ENCODE measurements at regions not wholly inside any gene's neighbourhood (a gene's known extent, or its start where the extent isn't known, plus 50 kb on each side); places are given as distances from the start of the nearest gene placed in this dataset.

DNA sequence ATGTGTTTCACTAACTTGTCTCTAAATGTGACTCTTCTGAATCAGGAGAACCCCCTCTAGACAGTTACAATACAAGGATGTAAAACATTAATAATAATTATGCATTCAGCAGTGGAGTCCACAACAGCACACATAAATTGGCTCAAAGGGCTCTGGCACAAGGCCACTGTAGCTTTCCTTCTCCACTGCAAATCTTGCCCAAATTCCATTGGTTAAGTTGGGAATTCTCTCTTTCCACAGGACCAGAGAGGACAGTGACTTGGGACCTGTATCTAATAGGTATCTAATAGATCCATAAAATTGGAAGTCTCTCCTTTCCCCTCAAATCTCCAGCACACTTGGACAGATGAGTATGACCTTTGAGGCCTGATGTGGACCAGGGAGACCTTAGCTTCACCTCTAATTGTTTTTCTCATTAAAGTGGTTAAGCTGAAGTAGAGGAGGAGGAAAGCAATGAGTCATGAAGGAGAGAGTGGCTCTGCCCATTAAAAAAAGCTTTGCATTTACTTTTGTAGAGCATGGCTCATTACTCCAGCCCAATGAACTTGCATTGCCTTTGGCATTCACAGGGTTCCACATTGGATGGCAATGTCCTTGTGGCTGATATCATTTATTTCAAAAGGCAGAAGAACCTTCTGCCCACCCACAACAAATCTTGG is 72.3 kb upstream of the SH3RF1 start:
- Histone ChIP-seq H3K36me3 (no peaks in the 10 kb centered on the region), H3K27ac (no peak overlapping the region), H3K9me3 (no peaks in the 10 kb centered on the region), H3K4me3 (no peak overlapping the region), H3K27me3 (no peaks in the 10 kb centered on the region), H3K4me1 (no peaks in the 10 kb centered on the region)
- in situ Hi-C loops (cut with MboI; ENCODE audit: low pct_ligation_motif_present in 1 of 4, low pct_unique_long_range_greater_than_20kb in 1 of 4, low sequenced_read_pairs in 3 of 4) (no loop called here), intact Hi-C loops (cut with DNase I; ENCODE audit: low total_unique reads) (no loop called here)
- DNase-seq, result no peak
- TF ChIP-seq EP300 (IDR thresholded peaks at IDR 0.05; ENCODE audit: low read depth) (no peak), POLR2A (IDR thresholded peaks at IDR 0.05) (no peak), POLR2AphosphoS5 (IDR thresholded peaks at IDR 0.05) (no peak), CTCF (IDR thresholded peaks at IDR 0.05) (no peak)

GRCh38 chr4:169342159-169342860 is 71.6 kb upstream of the SH3RF1 start:
- Histone ChIP-seq H3K9me3 (no peaks in the 10 kb centered on the region), H3K36me3 (no peaks in the 10 kb centered on the region), H3K27ac (no peak overlapping the region), H3K4me3 (no peak overlapping the region), H3K4me1 (no peaks in the 10 kb centered on the region), H3K27me3 (no peaks in the 10 kb centered on the region)
- no peak for DNase-seq
- TF ChIP-seq POLR2A (IDR thresholded peaks at IDR 0.05) (no peak), POLR2AphosphoS5 (IDR thresholded peaks at IDR 0.05) (no peak), CTCF (IDR thresholded peaks at IDR 0.05) (no peak), EP300 (IDR thresholded peaks at IDR 0.05; ENCODE audit: low read depth) (no peak)
- 60% methylated on average over 3 of the region's 3 CpGs; no CpG with 5 or more reads in 1 of the 2 donors for WGBS, 2 donors (ENCODE audit: low coverage in 1 of 2)
- in situ Hi-C loops (cut with MboI; ENCODE audit: low pct_ligation_motif_present in 1 of 4, low pct_unique_long_range_greater_than_20kb in 1 of 4, low sequenced_read_pairs in 3 of 4), result no loop called here
- intact Hi-C loops (cut with DNase I; ENCODE audit: low total_unique reads), result no loop called here

- in situ Hi-C loops (cut with MboI; ENCODE audit: low pct_ligation_motif_present in 1 of 4, low pct_unique_long_range_greater_than_20kb in 1 of 4, low sequenced_read_pairs in 3 of 4) (no loop called here), intact Hi-C loops (cut with DNase I; ENCODE audit: low total_unique reads) (no loop called here)
- Histone ChIP-seq H3K27me3 (no peaks in the 10 kb centered on the region), H3K27ac (no peak overlapping the region), H3K4me3 (no peak overlapping the region), H3K9me3 (no peaks in the 10 kb centered on the region), H3K4me1 (no peaks in the 10 kb centered on the region), H3K36me3 (no peaks in the 10 kb centered on the region)
- no peak for DNase-seq
- no peak for TF ChIP-seq EP300 (IDR thresholded peaks at IDR 0.05; ENCODE audit: low read depth)
- TF ChIP-seq POLR2A (IDR thresholded peaks at IDR 0.05), result no peak
- TF ChIP-seq POLR2AphosphoS5 (IDR thresholded peaks at IDR 0.05), result no peak
- no peak for TF ChIP-seq CTCF (IDR thresholded peaks at IDR 0.05)
- WGBS, 2 donors (ENCODE audit: low coverage in 1 of 2), result 84 to 87% methylated on average over 3 to 4 of the region's 4 CpGs
Observed at GRCh38 chr4:169341490-169341889, 70.7 kb upstream of the SH3RF1 start.

- no peak for TF ChIP-seq POLR2A (IDR thresholded peaks at IDR 0.05)
- no peak for TF ChIP-seq EP300 (IDR thresholded peaks at IDR 0.05; ENCODE audit: low read depth)
- TF ChIP-seq CTCF (IDR thresholded peaks at IDR 0.05), result no peak
- TF ChIP-seq POLR2AphosphoS5 (IDR thresholded peaks at IDR 0.05), result no peak
- H3K27ac ChIP-seq, result no peak overlapping the region
- in situ Hi-C loops (cut with MboI; ENCODE audit: low pct_ligation_motif_present in 1 of 4, low pct_unique_long_range_greater_than_20kb in 1 of 4, low sequenced_read_pairs in 3 of 4), result no loop called here
Observed at GRCh38 chr4:169340834-169341233, 70.1 kb upstream of the SH3RF1 start.

More at GRCh38 chr4:169340834-169341233, 70.1 kb upstream of the SH3RF1 start:
- 70 to 100% methylated on average over 1 to 3 of the region's 3 CpGs for WGBS, 2 donors (ENCODE audit: low coverage in 1 of 2)
- Histone ChIP-seq H3K4me1 (no peaks in the 10 kb centered on the region), H3K9me3 (no peaks in the 10 kb centered on the region), H3K36me3 (no peaks in the 10 kb centered on the region), H3K27me3 (no peaks in the 10 kb centered on the region), H3K4me3 (no peak overlapping the region)
- no peak for DNase-seq
- intact Hi-C loops (cut with DNase I; ENCODE audit: low total_unique reads), result no loop called here

Data from transverse colon (tissue), 4 donors.